GM18520 (cell line): ENCODE measurements at regions not wholly inside any gene's neighbourhood (a gene's known extent, or its start where the extent isn't known, plus 50 kb on each side); places are given as distances from the start of the nearest gene placed in this dataset.

Experiments
- ATAC-seq: cut with Tn5 transposase; IDR thresholded peaks from one replicate; pipeline ENCODE4 v1.9.1; 2021; ENCODE audit not compliant: unreplicated experiment

GRCh38 chr2:4134551-4135550 lies 431.5 kb downstream of the DCDC2C start:
- no peak for ATAC-seq

DNA sequence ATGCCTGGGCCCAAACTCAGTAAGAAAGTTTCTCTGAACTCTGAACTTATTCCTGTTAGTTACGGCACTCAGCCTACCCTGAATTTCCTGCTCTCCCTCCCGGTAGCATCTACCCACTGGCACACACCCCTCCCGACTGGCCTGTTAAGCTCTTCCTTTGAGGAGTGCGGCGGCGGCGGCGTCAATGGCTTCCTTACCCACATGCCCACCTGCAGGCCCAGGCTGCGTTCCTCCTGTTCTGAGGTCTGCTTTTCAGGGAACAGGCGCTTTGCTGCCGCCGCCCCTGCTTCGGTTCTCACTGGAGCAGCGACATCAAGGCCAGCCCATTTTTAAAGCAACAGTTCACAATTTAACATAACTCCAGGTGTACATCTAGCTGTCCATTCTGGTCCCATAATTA lies 432.4 kb downstream of the DCDC2C start:
- no peak for ATAC-seq

GRCh38 chr2:4139316-4139715 lies 435.9 kb downstream of the DCDC2C start:
- ATAC-seq, result no peak

DNA sequence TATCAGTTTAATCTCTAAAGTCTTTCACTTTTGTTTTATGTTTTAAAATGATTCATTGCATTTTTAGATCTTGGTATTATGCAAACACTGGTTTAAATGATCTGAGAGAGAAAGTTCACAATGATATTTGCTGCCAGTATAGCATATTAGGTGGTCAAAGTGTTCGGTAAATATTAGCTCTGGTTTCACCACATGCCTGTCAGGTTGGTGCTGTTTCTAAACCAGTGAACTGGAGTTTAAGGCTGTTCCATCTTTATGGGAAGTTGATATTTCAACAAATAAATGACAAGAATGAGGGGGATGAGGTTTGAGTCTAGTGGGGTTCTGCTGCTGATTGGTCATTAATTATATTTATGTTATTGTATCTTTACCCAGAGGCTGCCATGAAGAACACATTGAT lies 436.4 kb downstream of the DCDC2C start:
- ATAC-seq, result no peak

- ATAC-seq, result no peak
Observed at GRCh38 chr2:4140281-4140970, 437.1 kb downstream of the DCDC2C start.

- ATAC-seq, result no peak
Observed at GRCh38 chr2:4144731-4145130, 441.4 kb downstream of the DCDC2C start.

DNA sequence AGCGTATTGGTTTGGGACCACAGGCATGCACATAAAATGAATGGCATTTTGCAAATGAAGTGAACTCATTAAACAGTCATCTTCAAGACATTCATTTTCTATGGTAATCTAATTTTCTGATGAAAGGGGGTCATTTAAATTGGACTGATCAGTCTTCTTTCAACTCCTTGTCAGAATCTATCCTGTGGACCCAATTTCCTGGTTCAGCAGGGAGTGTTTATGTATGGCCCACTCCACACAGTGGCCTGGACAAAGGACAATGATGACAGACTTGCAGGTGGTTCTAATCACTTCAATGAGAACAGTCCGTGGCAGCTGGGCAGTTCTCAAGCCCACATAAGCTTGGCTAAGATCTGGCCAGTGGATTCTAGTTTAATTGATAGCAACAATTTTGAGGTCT lies 448.1 kb downstream of the DCDC2C start:
- no peak for ATAC-seq

- ATAC-seq, result no peak
Observed at GRCh38 chr2:4152051-4152450, 448.7 kb downstream of the DCDC2C start.

DNA sequence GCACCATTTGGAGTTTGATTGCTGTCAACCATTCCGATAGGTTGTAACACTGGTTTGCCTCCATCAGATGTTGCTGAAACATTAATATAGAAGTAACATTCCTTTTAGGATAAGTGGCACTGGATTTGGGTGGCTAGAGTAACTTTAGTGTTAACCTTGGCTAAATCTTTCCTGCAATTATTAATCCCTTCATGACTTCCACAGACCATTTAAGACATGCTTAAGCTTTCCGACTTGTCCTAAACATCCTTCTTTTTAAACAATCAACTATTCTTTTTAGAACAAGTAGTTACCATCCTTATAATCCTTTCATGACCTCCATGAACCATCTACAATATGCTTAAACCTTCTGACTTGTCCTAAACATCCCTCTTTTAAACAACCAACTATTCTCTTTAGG lies 465.5 kb downstream of the DCDC2C start:
- no peak for ATAC-seq

DNA sequence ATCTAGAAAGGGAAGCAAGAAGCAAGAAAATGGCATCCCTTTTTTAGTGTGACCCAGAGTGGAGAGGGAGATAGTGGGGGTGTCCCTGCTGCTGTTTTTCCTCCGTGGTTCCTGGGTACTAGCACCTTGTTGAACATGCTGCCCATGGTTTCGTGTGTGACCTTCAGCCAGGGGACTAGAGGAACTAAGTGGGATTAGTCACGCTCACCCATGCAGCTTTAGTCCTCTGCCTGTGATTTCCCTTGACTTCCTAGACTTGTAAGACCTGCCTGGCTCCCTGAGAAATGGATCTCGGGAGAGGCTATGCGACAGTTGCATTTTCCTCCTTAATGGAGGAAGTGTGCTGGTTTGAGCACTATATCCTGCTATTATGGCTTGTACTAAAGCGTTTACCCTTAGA lies 471.4 kb downstream of the DCDC2C start:
- ATAC-seq, result no peak

- no peak for ATAC-seq
Observed at GRCh38 chr2:4175343-4175742, 472.0 kb downstream of the DCDC2C start.

DNA sequence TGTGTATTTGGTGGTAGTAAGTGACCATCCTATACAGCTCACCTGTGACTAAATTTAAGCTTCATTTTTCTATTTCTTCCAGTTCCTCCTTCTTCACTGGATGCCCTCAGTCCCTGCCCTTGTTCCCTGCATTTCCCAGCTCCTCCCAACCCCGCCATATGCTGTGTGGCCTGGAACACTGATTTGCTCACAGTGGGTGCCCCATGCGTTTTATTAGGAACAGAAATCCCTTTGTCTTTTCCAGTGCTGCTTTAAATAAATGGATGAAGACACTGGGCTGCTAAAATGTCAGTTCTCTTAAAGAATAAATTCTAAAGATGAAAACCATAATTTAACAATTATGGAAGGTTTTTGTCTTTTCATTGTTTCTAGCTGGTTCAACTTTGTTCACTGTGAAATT lies 477.3 kb downstream of the DCDC2C start:
- ATAC-seq, result no peak

GRCh38 chr2:4181062-4181461 lies 477.7 kb downstream of the DCDC2C start:
- no peak for ATAC-seq

DNA sequence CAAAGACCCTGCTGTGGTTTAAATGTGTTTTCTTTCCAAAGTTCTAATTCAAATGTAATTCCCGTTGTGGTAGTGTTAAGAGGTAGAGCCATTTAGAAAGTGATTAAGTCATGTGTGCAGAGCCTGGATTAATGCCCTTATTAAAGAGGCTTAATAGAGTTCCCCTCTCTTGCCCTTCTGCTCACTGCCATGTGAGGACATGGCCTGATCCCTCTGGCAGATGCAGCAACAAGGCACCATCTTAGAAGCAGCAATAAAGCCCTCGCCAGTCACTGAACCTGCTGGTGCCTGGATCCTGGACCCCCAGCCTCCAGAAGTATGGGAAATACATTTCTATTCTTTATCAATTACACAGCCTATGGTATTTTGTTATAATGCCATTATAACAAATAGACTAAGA lies 485.2 kb downstream of the DCDC2C start:
- no peak for ATAC-seq

- no peak for ATAC-seq
Observed at GRCh38 chr2:4190548-4190947, 487.2 kb downstream of the DCDC2C start.

DNA sequence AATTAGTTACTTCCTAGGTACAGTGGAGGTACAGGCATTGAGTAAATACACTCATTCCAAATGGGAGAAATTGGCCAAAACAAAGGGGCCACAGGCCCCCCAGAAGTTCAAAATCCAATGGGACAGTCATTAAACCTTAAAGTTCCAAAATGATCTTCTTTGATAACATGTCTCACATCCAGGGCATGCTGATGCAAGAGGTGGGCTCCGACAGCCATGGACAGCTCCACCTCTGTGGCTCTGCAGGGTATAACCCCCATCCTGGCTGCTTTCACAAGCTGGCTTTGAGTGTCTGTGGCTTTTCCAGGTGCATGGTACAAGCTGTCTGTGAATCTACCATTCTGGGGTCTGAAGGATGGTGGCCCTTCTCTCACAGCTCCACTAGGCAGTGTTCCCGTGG lies 488.7 kb downstream of the DCDC2C start:
- ATAC-seq, result no peak

DNA sequence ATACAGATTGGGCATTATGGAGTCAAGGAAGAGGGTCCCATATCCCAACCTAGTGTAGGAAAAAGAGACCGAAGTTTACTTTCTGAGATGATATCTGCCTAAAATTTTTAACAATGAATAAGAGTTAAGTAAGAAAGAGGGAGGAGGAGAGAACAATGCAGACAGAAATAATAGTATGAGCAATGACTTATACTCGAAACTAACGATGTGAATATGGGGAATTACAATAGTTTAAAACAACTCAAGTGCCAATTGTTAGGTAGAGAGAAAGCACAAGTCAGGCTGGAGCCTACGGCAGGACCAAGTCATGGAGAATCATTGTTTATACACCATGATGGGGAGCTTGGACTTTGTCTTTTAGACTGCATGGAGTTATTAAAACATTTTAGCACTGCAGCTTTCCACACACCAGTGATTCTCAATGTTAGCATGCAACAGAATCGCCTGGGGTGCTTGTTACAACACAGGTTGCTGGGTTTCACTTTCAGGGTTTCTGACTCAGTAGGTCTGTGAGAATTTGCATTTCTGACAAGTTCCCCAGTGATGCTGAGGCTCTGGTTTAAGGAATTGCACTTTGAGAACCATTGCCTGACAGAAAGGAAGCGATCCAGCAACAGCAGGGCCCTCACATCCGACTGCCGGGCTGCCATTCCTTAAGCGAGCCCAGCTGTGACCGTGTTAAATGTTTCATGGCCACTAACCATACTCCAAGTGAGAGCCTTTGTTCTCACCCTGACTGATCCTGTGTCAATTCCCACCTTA lies 511.2 kb downstream of the DCDC2C start:
- no peak for ATAC-seq

GRCh38 chr2:4217737-4218136 lies 514.4 kb downstream of the DCDC2C start:
- ATAC-seq, result no peak

DNA sequence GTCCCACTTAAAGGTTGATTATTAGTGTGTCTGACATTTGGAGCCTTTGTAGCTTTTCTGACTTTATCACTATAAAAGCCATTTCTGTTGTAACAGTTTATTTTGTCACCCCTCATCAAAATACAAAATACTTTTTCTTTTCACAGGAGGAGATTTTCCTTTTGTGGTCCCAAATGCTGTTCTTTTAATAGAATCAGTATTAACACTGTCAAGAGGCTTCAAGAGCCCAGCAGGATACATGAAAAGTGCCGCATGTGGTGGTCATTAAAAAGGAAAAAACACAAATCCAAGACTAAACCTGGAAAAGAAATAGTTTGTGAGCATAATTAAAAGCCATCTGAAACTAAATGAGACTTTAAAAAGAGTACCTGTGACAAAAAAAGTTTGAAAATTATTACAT lies 515.7 kb downstream of the DCDC2C start:
- no peak for ATAC-seq

DNA sequence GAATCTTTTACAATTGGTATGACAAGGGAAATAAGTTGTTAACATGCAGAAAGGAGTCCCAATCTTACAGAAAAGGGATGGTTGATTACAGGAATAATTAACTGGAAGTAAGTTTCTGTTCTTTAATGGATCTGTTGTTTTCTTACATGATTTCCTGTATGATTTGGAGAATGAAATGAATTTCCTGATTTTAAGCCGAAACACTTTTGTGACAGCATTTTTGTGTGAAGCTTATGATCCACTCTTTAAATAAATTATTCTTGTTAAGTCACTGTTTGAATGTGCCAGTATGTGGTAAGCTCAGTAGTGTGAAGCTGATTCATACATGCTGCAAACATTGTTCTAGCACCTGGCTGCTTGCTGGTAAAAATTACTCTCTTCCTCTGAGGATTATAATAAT lies 516.2 kb downstream of the DCDC2C start:
- no peak for ATAC-seq

GRCh38 chr2:4221434-4221833 lies 518.1 kb downstream of the DCDC2C start:
- no peak for ATAC-seq

- no peak for ATAC-seq
Observed at GRCh38 chr2:4221845-4222244, 518.5 kb downstream of the DCDC2C start.
